ENCODE measurements at regions not wholly inside any gene's neighbourhood (a gene's known extent, or its start where the extent isn't known, plus 50 kb on each side); places are given as distances from the start of the nearest gene placed in this dataset.

DNA sequence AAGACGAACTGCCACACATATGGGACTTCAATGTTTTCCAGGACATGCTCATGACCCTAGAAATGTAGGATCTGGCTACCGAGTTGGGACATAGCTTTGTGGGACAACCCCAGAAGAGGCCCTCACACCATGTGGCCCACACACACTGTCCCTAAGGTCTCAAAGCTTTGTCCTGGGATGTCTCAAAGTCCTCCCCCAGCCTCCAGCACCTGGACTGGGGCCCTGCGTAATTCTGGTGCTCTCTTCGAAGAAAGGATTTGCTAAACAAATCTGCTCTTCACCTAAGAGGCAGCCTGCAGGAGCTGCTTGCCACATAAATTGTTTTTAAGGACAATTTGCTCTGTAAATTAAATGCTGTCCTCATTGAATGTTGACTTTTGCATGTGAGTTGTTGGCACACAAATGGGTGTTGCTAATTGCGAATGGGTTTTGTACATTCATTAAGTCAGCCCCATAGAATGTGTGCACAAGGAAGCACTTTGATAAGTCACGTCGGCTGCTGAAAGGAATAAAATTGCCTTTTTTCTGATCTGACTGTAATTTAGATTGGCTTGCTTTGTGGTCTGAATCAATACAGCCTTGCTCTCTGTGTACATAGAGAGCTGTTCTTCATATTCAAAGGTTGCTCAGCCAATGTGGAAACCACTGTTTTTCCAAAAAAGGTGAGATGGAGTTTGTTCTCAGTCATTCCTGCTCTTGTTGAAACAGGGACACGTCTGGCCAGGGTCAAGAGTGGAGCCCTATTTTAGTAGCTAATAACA is 161.6 kb upstream of the PWP1 start:
- no peaks in the 10 kb centered on the region for H3K27me3 ChIP-seq (replicated peaks in 2 of 5; ENCODE audit: control insufficient read depth in 4 of 5, insufficient read depth in 5 of 5, low read length in 4 of 5)
- CTCF ChIA-PET, result no interaction called here
- POLR2A ChIA-PET, result interaction anchor here (0.6 kb wide), 1 partner anchor 406 kb away, joined by 3 read pairs; no protein-coding TSS in a partner anchor

DNA sequence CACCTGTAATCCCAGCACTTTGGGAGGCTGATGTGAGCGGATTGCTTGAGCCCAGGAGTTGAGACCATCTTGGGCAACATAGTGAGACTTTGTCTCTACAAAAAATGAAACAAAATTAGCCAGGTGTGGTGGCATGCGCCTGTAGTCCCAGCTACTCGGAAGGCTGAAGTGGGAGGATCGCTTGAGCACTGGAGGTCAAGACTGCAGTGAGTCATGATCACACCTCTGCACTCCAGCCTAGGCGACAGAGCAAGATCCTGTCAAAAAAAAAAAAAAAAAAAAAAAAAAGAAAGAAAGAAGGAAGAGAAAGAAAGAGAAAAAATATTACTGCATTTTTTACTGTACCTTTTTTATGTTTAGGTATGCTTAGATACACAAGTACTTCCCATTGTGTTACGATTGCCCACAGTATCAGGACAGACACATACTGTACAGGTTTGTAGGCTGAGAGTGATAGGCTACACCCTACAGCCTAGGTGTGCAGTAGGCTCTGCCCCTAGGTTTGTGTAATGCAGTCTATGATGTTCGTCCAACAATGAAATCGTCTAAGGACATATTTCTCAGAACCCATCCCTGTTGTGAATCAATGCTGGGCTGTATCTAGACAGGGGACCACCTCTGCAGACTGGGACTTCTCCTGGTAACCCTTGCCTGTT is 160.4 kb upstream of the PWP1 start:
- no peak overlapping the region for H3K27ac ChIP-seq (ENCODE audit: insufficient read depth in 1 of 2, low read depth in 1 of 2, low read length in 2 of 2, poor library complexity in 1 of 2, severe bottlenecking in 2 of 2)
- H3K4me1 ChIP-seq (ENCODE audit: control extremely low read depth in 1 of 4, control insufficient read depth in 4 of 4, insufficient read depth in 4 of 4, low read length in 3 of 4), result no peaks in the 10 kb centered on the region
- WGBS (ENCODE audit: insufficient coverage), result 100% methylated on average over 6 of the region's 8 CpGs
- CTCF ChIA-PET, result no interaction called here
- POLR2A ChIA-PET, result no interaction called here
- H3K4me3 ChIP-seq (ENCODE audit: control insufficient read depth in 1 of 7, extremely low read depth in 1 of 7, insufficient read depth in 4 of 7, low read depth in 2 of 7, low read length in 6 of 7), result no peak overlapping the region
- no peak for DNase-seq
- H3K36me3 ChIP-seq (ENCODE audit: control insufficient read depth in 4 of 4, insufficient read depth in 4 of 4, low read length in 3 of 4), result peaks cover 0 to 15% (median 0%) of the 10 kb centered on the region in 4 experiments
- peaks cover 0 to 7% (median 4%) of the 10 kb centered on the region in 5 experiments for H3K9me3 ChIP-seq (ENCODE audit: control extremely low read depth in 1 of 5, control insufficient read depth in 4 of 5, insufficient read depth in 2 of 5, low read depth in 1 of 5, low read length in 4 of 5)
- H3K27me3 ChIP-seq (replicated peaks in 2 of 5; ENCODE audit: control insufficient read depth in 4 of 5, insufficient read depth in 5 of 5, low read length in 4 of 5), result no peaks in the 10 kb centered on the region

More for the DNA sequence above, 161.6 kb upstream of the PWP1 start:
- no peak overlapping the region for H3K4me3 ChIP-seq (ENCODE audit: control insufficient read depth in 1 of 7, extremely low read depth in 1 of 7, insufficient read depth in 4 of 7, low read depth in 2 of 7, low read length in 6 of 7)
- H3K27ac ChIP-seq (ENCODE audit: insufficient read depth in 1 of 2, low read depth in 1 of 2, low read length in 2 of 2, poor library complexity in 1 of 2, severe bottlenecking in 2 of 2), result no peak overlapping the region
- peaks cover 0 to 15% (median 0%) of the 10 kb centered on the region in 4 experiments for H3K36me3 ChIP-seq (ENCODE audit: control insufficient read depth in 4 of 4, insufficient read depth in 4 of 4, low read length in 3 of 4)
- H3K4me1 ChIP-seq (ENCODE audit: control extremely low read depth in 1 of 4, control insufficient read depth in 4 of 4, insufficient read depth in 4 of 4, low read length in 3 of 4), result no peaks in the 10 kb centered on the region
- H3K9me3 ChIP-seq (ENCODE audit: control extremely low read depth in 1 of 5, control insufficient read depth in 4 of 5, insufficient read depth in 2 of 5, low read depth in 1 of 5, low read length in 4 of 5), result peaks cover 0 to 7% (median 4%) of the 10 kb centered on the region in 5 experiments
- no peak for DNase-seq
- WGBS (ENCODE audit: insufficient coverage), result 97% methylated on average over 8 of the region's 8 CpGs

DNA sequence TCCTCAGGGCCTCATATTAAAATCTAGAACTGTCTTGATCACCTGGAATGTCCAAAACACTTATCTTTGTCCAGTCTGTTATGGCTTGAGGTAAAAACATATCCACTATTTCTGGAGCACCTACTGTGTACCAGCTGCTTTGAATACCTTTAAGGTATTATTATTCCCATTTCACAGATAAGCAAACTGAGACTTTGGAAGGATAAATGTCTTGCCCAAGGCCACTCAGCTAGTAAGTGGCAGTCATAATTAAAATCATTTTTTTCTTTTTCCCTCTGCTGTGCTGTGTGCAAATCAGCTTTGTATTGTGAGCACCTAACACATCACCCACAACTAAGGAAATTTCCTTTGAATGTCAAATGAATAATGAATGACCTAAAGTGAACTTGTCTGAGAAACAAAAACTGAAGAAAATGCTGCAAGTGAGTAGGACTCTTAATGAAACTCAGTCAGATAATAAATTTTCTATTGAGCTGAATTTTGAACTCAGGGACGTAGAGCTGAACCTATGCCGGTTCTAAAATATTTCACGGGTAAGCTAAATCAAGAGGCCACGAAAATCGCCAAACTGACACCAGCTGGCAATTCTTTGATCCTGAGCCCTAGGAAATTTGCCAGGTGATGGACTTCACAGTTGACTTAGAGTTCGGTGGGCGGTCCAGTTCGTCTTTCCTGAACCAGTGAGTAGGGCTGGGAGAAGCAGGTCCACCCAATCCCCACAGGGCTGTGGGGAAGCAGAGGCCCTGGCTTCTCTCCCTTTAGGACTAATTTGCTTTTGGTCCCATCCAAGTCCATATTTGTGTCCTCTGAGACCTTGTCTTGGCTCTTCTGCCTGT is 159.7 kb upstream of the PWP1 start:
- CTCF ChIA-PET, result interaction anchor here (0.8 to 1.6 kb wide), 3 partner anchors 27 to 88 kb away, joined by 3 to 4 read pairs (median 3); no protein-coding TSS in a partner anchor
- POLR2A ChIA-PET, result no interaction called here

DNA sequence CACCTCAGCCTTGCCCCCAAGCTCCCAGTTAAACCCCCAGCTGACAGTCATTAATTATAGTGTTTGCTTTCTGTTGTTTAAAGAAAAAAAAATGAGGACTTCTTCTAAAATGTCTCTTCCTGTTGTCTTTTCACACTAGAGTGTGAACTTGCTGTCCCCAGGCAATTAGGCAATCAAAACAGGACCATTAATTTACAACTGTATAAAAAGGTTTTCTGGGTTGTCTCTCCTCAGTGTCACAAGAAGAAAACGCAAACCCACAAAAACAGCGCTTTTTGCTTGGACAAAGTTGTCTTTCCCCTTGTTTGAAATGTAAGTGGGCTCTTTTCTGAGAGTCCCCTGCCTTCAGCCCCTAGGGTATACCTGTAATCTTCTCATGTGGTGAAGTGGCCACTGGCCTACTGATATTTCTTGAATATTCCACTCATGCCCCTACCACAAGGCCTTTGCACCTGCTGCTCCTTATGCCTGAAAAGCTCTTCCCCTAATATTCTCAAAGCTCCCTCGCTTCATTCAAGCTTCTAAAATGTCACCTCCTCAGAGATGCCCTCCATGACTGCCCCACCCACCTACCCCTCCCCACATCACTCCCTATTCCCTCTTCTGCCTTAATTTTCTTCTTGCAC is 158.9 kb upstream of the PWP1 start:
- no peak overlapping the region for H3K27ac ChIP-seq (ENCODE audit: insufficient read depth in 1 of 2, low read depth in 1 of 2, low read length in 2 of 2, poor library complexity in 1 of 2, severe bottlenecking in 2 of 2)
- H3K9me3 ChIP-seq (ENCODE audit: control extremely low read depth in 1 of 5, control insufficient read depth in 4 of 5, insufficient read depth in 2 of 5, low read depth in 1 of 5, low read length in 4 of 5), result peaks cover 0 to 9% (median 7%) of the 10 kb centered on the region in 5 experiments
- WGBS (ENCODE audit: insufficient coverage), result 100% methylated on average over 2 of the region's 3 CpGs
- ChIA-PET CTCF (interaction anchor here (0.8 to 1.6 kb wide), 3 partner anchors 27 to 88 kb away, joined by 3 to 4 read pairs (median 3); no protein-coding TSS in a partner anchor), POLR2A (no interaction called here)
- no peak overlapping the region for H3K4me3 ChIP-seq (ENCODE audit: control insufficient read depth in 1 of 7, extremely low read depth in 1 of 7, insufficient read depth in 4 of 7, low read depth in 2 of 7, low read length in 6 of 7)
- H3K27me3 ChIP-seq (replicated peaks in 2 of 5; ENCODE audit: control insufficient read depth in 4 of 5, insufficient read depth in 5 of 5, low read length in 4 of 5), result no peaks in the 10 kb centered on the region
- no peak for DNase-seq
- H3K4me1 ChIP-seq (ENCODE audit: control extremely low read depth in 1 of 4, control insufficient read depth in 4 of 4, insufficient read depth in 4 of 4, low read length in 3 of 4), result no peaks in the 10 kb centered on the region
- peaks cover 0 to 3% (median 0%) of the 10 kb centered on the region in 4 experiments for H3K36me3 ChIP-seq (ENCODE audit: control insufficient read depth in 4 of 4, insufficient read depth in 4 of 4, low read length in 3 of 4)

More for the DNA sequence above, 159.7 kb upstream of the PWP1 start:
- no peak for DNase-seq
- Histone ChIP-seq H3K27ac (ENCODE audit: insufficient read depth in 1 of 2, low read depth in 1 of 2, low read length in 2 of 2, poor library complexity in 1 of 2, severe bottlenecking in 2 of 2) (no peak overlapping the region), H3K4me3 (ENCODE audit: control insufficient read depth in 1 of 7, extremely low read depth in 1 of 7, insufficient read depth in 4 of 7, low read depth in 2 of 7, low read length in 6 of 7) (no peak overlapping the region), H3K27me3 (replicated peaks in 2 of 5; ENCODE audit: control insufficient read depth in 4 of 5, insufficient read depth in 5 of 5, low read length in 4 of 5) (no peaks in the 10 kb centered on the region), H3K4me1 (ENCODE audit: control extremely low read depth in 1 of 4, control insufficient read depth in 4 of 4, insufficient read depth in 4 of 4, low read length in 3 of 4) (no peaks in the 10 kb centered on the region), H3K9me3 (ENCODE audit: control extremely low read depth in 1 of 5, control insufficient read depth in 4 of 5, insufficient read depth in 2 of 5, low read depth in 1 of 5, low read length in 4 of 5) (peaks cover 0 to 7% (median 5%) of the 10 kb centered on the region in 5 experiments), H3K36me3 (ENCODE audit: control insufficient read depth in 4 of 4, insufficient read depth in 4 of 4, low read length in 3 of 4) (peaks cover 0 to 8% (median 0%) of the 10 kb centered on the region in 4 experiments)
- WGBS (ENCODE audit: insufficient coverage), result 98% methylated on average over 8 of the region's 8 CpGs

DNA sequence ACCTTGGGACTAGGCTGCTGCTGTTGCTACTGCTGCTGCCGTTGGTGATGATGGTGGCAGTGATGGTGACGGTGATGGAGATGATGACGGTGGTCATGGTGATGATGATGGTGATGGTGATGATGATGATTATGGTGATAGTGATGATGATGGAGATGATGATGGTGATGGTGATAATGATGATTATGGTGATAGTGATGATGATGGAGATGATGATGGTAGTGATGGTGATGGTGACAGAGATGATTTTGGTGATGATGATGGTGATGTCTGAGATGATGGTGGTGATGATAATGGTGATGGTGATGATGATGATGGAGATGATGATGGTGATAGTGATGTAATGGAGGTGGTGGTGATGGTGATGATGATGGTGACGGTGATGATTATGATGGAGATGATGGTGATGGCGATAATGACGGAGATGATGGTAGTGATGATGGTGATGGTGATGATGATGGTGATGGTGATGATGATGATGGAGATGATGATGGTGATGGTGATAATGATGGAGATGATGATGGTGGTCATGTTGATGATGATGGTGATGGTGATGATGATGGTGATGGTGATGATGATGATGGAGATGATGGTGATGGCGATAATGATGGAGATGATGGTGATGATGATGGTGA is 156.8 kb upstream of the PWP1 start:
- Histone ChIP-seq H3K4me3 (ENCODE audit: control insufficient read depth in 1 of 7, extremely low read depth in 1 of 7, insufficient read depth in 4 of 7, low read depth in 2 of 7, low read length in 6 of 7) (no peak overlapping the region), H3K4me1 (ENCODE audit: control extremely low read depth in 1 of 4, control insufficient read depth in 4 of 4, insufficient read depth in 4 of 4, low read length in 3 of 4) (no peaks in the 10 kb centered on the region), H3K27ac (ENCODE audit: insufficient read depth in 1 of 2, low read depth in 1 of 2, low read length in 2 of 2, poor library complexity in 1 of 2, severe bottlenecking in 2 of 2) (no peak overlapping the region), H3K9me3 (ENCODE audit: control extremely low read depth in 1 of 5, control insufficient read depth in 4 of 5, insufficient read depth in 2 of 5, low read depth in 1 of 5, low read length in 4 of 5) (peaks cover 0 to 17% (median 8%) of the 10 kb centered on the region in 5 experiments), H3K27me3 (replicated peaks in 2 of 5; ENCODE audit: control insufficient read depth in 4 of 5, insufficient read depth in 5 of 5, low read length in 4 of 5) (no peaks in the 10 kb centered on the region), H3K36me3 (ENCODE audit: control insufficient read depth in 4 of 4, insufficient read depth in 4 of 4, low read length in 3 of 4) (peaks cover 0 to 6% (median 2%) of the 10 kb centered on the region in 4 experiments)
- ChIA-PET POLR2A (no interaction called here), CTCF (no interaction called here)
- 92% methylated on average over 7 of the region's 7 CpGs for WGBS (ENCODE audit: insufficient coverage)
- no peak for DNase-seq

DNA sequence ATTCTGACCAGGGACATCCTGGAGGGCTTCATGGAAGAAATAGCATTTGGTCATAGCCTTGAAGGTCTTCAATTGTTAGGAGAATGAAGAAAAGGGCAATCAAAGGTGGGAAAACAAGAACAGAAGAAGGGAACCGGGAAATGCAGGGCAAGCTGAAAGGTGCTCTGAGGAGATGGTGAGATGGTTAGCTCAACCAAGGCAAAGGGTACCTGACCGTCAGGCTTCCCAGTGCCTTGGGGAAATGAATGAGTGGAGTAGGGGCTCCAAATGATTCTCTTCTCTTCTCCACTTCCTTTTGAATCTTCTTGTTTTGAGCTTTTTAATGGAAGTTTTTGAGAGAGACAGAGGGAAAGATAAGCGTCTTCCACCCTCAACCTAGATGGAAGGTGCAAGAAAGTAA is 155.6 kb upstream of the PWP1 start:
- H3K27ac ChIP-seq (ENCODE audit: insufficient read depth in 1 of 2, low read depth in 1 of 2, low read length in 2 of 2, poor library complexity in 1 of 2, severe bottlenecking in 2 of 2), result no peak overlapping the region
- WGBS (ENCODE audit: insufficient coverage), result 94% methylated on average over 2 of the region's 3 CpGs
- ChIA-PET CTCF (no interaction called here), POLR2A (no interaction called here)
- no peak overlapping the region for H3K4me3 ChIP-seq (ENCODE audit: control insufficient read depth in 1 of 7, extremely low read depth in 1 of 7, insufficient read depth in 4 of 7, low read depth in 2 of 7, low read length in 6 of 7)
- peaks cover 0 to 18% (median 8%) of the 10 kb centered on the region in 5 experiments for H3K9me3 ChIP-seq (ENCODE audit: control extremely low read depth in 1 of 5, control insufficient read depth in 4 of 5, insufficient read depth in 2 of 5, low read depth in 1 of 5, low read length in 4 of 5)
- DNase-seq, result no peak
- no peaks in the 10 kb centered on the region for H3K4me1 ChIP-seq (ENCODE audit: control extremely low read depth in 1 of 4, control insufficient read depth in 4 of 4, insufficient read depth in 4 of 4, low read length in 3 of 4)
- peaks cover 0 to 6% (median 2%) of the 10 kb centered on the region in 4 experiments for H3K36me3 ChIP-seq (ENCODE audit: control insufficient read depth in 4 of 4, insufficient read depth in 4 of 4, low read length in 3 of 4)
- H3K27me3 ChIP-seq (replicated peaks in 2 of 5; ENCODE audit: control insufficient read depth in 4 of 5, insufficient read depth in 5 of 5, low read length in 4 of 5), result no peaks in the 10 kb centered on the region

All from common myeloid progenitor, CD34-positive (primary cell).